Panc1 (cell line): ENCODE measurements at regions not wholly inside any gene's neighbourhood (a gene's known extent, or its start where the extent isn't known, plus 50 kb on each side); places are given as distances from the start of the nearest gene placed in this dataset.

ENCODE experiments used
- ATAC-seq: fragments of 200-7000 bp; cut with Tn5 transposase; 2 replicates; pipeline ENCODE4 v1.9.1; 2020; ENCODE audit warnings: mild to moderate bottlenecking, moderate library complexity
- BruUV-seq: library from RNA; stranded (reverse); fragments of 400-500 nt; replicated peaks from 2 replicates; lab custom pipeline; 2021; lab: Mats Ljungman, UMichigan
- CTCF ChIA-PET: fragments of 300-600 bp; sonication (Branson Sonifier 250); formaldehyde crosslinking; loops from one replicate; lab custom pipeline; 2022; ENCODE audit warnings: antibody characterized with exemption; lab: Charles Lee
- POLR2A ChIA-PET: fragments of 300-600 bp; sonication (Branson Sonifier 250); formaldehyde crosslinking; loops from one replicate; lab custom pipeline; 2022; ENCODE audit warnings: antibody characterized with exemption; lab: Charles Lee
- DNase-seq: peaks from one replicate; pipeline ENCODE4 v3.0.0-alpha.2; 2010; ENCODE audit warnings: low read depth, low spot score
- H3K27ac ChIP-seq: 2 replicates; pipeline ENCODE4 v1.5.1; 2011; ENCODE audit warnings: mild to moderate bottlenecking, low read length, inconsistent platforms
- H3K27me3 ChIP-seq: fragments of 200-500 bp; sonication (Bioruptor generic); 2 replicates; pipeline ENCODE4 v1.6.0; 2014; ENCODE audit warnings: low read length, inconsistent platforms; ENCODE audit not compliant: control insufficient read depth, insufficient read depth
- H3K36me3 ChIP-seq: fragments of 200-500 bp; sonication (Bioruptor generic); 2 replicates; pipeline ENCODE4 v1.5.1; 2014; ENCODE audit warnings: inconsistent platforms, mild to moderate bottlenecking, low read length, moderate library complexity; ENCODE audit not compliant: control insufficient read depth, insufficient read depth
- H3K4me1 ChIP-seq: 2 replicates; pipeline ENCODE4 v1.5.1; 2011; ENCODE audit warnings: inconsistent platforms, mild to moderate bottlenecking, low read length, moderate library complexity; ENCODE audit not compliant: control insufficient read depth, insufficient read depth
- H3K4me3 ChIP-seq, 2 experiments: 2 replicates each; pipeline ENCODE4 v1.5.1; 2011 to 2012; ENCODE audit warnings: low read depth in 2 of 2, low read length in 2 of 2, mild to moderate bottlenecking in 2 of 2, inconsistent platforms in 1 of 2, moderate library complexity in 1 of 2
- H3K9me3 ChIP-seq: fragments of 200-500 bp; sonication (Bioruptor generic); 2 replicates; pipeline ENCODE4 v1.5.1; 2014; ENCODE audit warnings: low read depth, mild to moderate bottlenecking, inconsistent platforms, low read length, moderate library complexity; ENCODE audit not compliant: control insufficient read depth, insufficient read depth
- CTCF ChIP-seq: fragments of 450-650 bp; IDR thresholded peaks from 2 replicates; pipeline ENCODE4 v1.5.1; 2017; ENCODE audit warnings: mild to moderate bottlenecking
- POLR2AphosphoS5 ChIP-seq: IDR thresholded peaks from 2 replicates; pipeline ENCODE4 v1.6.1; 2012; ENCODE audit warnings: mild to moderate bottlenecking, low read depth, low read length, moderate library complexity
- REST ChIP-seq, 2 experiments: IDR thresholded peaks; 2 replicates each; pipeline ENCODE4 v1.6.1; 2011 to 2012; ENCODE audit warnings: low read depth in 2 of 2, control low read depth in 1 of 2, low read length in 1 of 2, mild to moderate bottlenecking in 1 of 2, moderate library complexity in 1 of 2; ENCODE audit not compliant: insufficient read depth in 1 of 2
- SIN3A ChIP-seq: IDR thresholded peaks from 2 replicates; pipeline ENCODE4 v1.6.1; 2012; ENCODE audit warnings: low read depth, mild to moderate bottlenecking, low read length, moderate library complexity, borderline replicate concordance; ENCODE audit not compliant: insufficient read depth
- TCF7L2 ChIP-seq: IDR thresholded peaks from 2 replicates; pipeline ENCODE4 v1.6.1; 2011; ENCODE audit warnings: mild to moderate bottlenecking, low read depth, low read length, inconsistent platforms
- in situ Hi-C: cut with HindIII; loops from 2 replicates; pipeline ENCODE4 v1.10.0; 2016; ENCODE audit warnings: low sequenced_read_pairs, low pct_unique_long_range_greater_than_20kb
- intact Hi-C: fragments of 100-400 bp; cut with micrococcal nuclease; formaldehyde crosslinking; loops from one replicate; pipeline ENCODE4 v1.10.0; 2022; ENCODE audit not compliant: unreplicated experiment

- ATAC-seq (no peak), DNase-seq (no peak)
- TF ChIP-seq POLR2AphosphoS5, result no peak
- no peak for TF ChIP-seq SIN3A
- no peak for TF ChIP-seq REST (IDR thresholded peaks at IDR 0.05; ENCODE audit: insufficient read depth in 1 of 2, low read depth in 2 of 2, low read length in 1 of 2)
- no peak for TF ChIP-seq TCF7L2
- TF ChIP-seq CTCF, result no peak
- Histone ChIP-seq H3K9me3 (no peaks in the 10 kb centered on the region), H3K27me3 (no peaks in the 10 kb centered on the region), H3K36me3 (no peaks in the 10 kb centered on the region), H3K27ac (no peak overlapping the region), H3K4me3 (no peak overlapping the region), H3K4me1 (no peaks in the 10 kb centered on the region)
- no TSS peak for BruUV-seq
- ChIA-PET POLR2A (no interaction called here), CTCF (no interaction called here)
- intact Hi-C loops, result no loop called here
- in situ Hi-C loops, result no loop called here
Observed at GRCh38 chr9:7408845-7409244, 390.7 kb downstream of the DMAC1 start.

- H3K36me3 ChIP-seq, result no peaks in the 10 kb centered on the region
- ChIA-PET CTCF (no interaction called here), POLR2A (no interaction called here)
- no TSS peak for BruUV-seq
- intact Hi-C loops (no loop called here), in situ Hi-C loops (no loop called here)
- no peaks in the 10 kb centered on the region for H3K9me3 ChIP-seq
- no peaks in the 10 kb centered on the region for H3K4me1 ChIP-seq
- TF ChIP-seq TCF7L2, result no peak
- no peak for TF ChIP-seq SIN3A
- TF ChIP-seq POLR2AphosphoS5, result no peak
- no peak for TF ChIP-seq REST (IDR thresholded peaks at IDR 0.05; ENCODE audit: insufficient read depth in 1 of 2, low read depth in 2 of 2, low read length in 1 of 2)
- TF ChIP-seq CTCF, result no peak
- H3K27ac ChIP-seq, result no peak overlapping the region
- no peak overlapping the region for H3K4me3 ChIP-seq
- DNase-seq, result no peak
- no peak for ATAC-seq
- no peaks in the 10 kb centered on the region for H3K27me3 ChIP-seq
Observed at GRCh38 chr9:7407246-7407645, 392.3 kb downstream of the DMAC1 start.
